Vagina (tissue), 2 donors: ENCODE measurements at regions not wholly inside any gene's neighbourhood (a gene's known extent, or its start where the extent isn't known, plus 50 kb on each side); places are given as distances from the start of the nearest gene placed in this dataset.
"Not testable (repeated sequence)": the region's sequence is repeated elsewhere in the genome, so short reads cannot be mapped to it uniquely, and the experiment has no call there.

Source experiments
- DNase-seq, 2 donors: peaks; one replicate each; pipeline ENCODE4 v3.0.0-alpha.2; 2017; ENCODE audit errors: extremely low spot score in 2 of 2
- H3K27ac ChIP-seq: fragments of 200-600 bp; sonication (generic); one replicate; pipeline ENCODE4 v1.5.1; 2019
- H3K27me3 ChIP-seq: fragments of 200-600 bp; sonication (generic); one replicate; pipeline ENCODE4 v1.5.1; 2019
- H3K36me3 ChIP-seq, 2 donors: fragments of 200-600 bp; sonication (generic); one replicate each; pipeline ENCODE4 v1.5.1; 2017 to 2019
- H3K4me1 ChIP-seq: fragments of 200-600 bp; sonication (generic); one replicate; pipeline ENCODE4 v1.5.1; 2019
- H3K4me3 ChIP-seq, 2 donors: fragments of 200-600 bp; sonication (generic); 1 replicate in 1 of 2; 2 replicates in 1 of 2; pipeline ENCODE4 v1.5.1; 2016 to 2019
- H3K9me3 ChIP-seq: fragments of 200-600 bp; sonication (generic); one replicate; pipeline ENCODE4 v1.5.1; 2019
- CTCF ChIP-seq, 3 experiments: fragments of 450-650 bp in 2 of 3; fragments of 200-600 bp in 1 of 3; sonication (generic) in 1 of 3; IDR thresholded peaks; one replicate each; pipeline ENCODE4 v1.5.1; 2017 to 2019; ENCODE audit warnings: antibody characterized with exemption in 3 of 3, mild to moderate bottlenecking in 2 of 3, moderate library complexity in 2 of 3
- POLR2A ChIP-seq, 2 donors: fragments of 450-650 bp; IDR thresholded peaks; one replicate each; pipeline ENCODE4 v1.6.1; 2017; ENCODE audit warnings: antibody characterized with exemption in 2 of 2, mild to moderate bottlenecking in 2 of 2, moderate library complexity in 2 of 2
- POLR2AphosphoS5 ChIP-seq, 2 donors: sonication (generic); formaldehyde crosslinking; IDR thresholded peaks; one replicate each; pipeline ENCODE4 v1.9.0; 2017; ENCODE audit warnings: antibody characterized with exemption in 2 of 2, mild to moderate bottlenecking in 2 of 2, low read depth in 1 of 2; ENCODE audit not compliant: insufficient read depth in 1 of 2
- intact Hi-C: fragments of 100-400 bp; cut with DNase I; formaldehyde crosslinking; loops from one replicate; pipeline ENCODE4 v1.15.1; 2023

GRCh38 chr7:91397612-91398011 lies 133.4 kb downstream of the FZD1 start:
- no peaks in the 10 kb centered on the region for H3K4me1 ChIP-seq
- no peak for DNase-seq
- H3K27me3 ChIP-seq: no peaks in the 10 kb centered on the region
- H3K4me3 ChIP-seq: no peak overlapping the region
- H3K9me3 ChIP-seq: no peaks in the 10 kb centered on the region
- TF ChIP-seq POLR2A (IDR thresholded peaks at IDR 0.05) (no peak), POLR2AphosphoS5 (IDR thresholded peaks at IDR 0.05; ENCODE audit: insufficient read depth in 1 of 2, low read depth in 1 of 2) (no peak), CTCF (IDR thresholded peaks at IDR 0.05) (no peak)
- no peak overlapping the region for H3K27ac ChIP-seq
- no peaks in the 10 kb centered on the region for H3K36me3 ChIP-seq
- intact Hi-C loops: no loop called here

GRCh38 chr7:91398341-91398740 lies 134.1 kb downstream of the FZD1 start:
- no peaks in the 10 kb centered on the region for H3K27me3 ChIP-seq
- H3K27ac ChIP-seq: no peak overlapping the region
- H3K9me3 ChIP-seq: no peaks in the 10 kb centered on the region
- no peaks in the 10 kb centered on the region for H3K36me3 ChIP-seq
- no peak overlapping the region for H3K4me3 ChIP-seq
- DNase-seq: no peak
- TF ChIP-seq CTCF (IDR thresholded peaks at IDR 0.05) (no peak), POLR2AphosphoS5 (IDR thresholded peaks at IDR 0.05; ENCODE audit: insufficient read depth in 1 of 2, low read depth in 1 of 2) (no peak), POLR2A (IDR thresholded peaks at IDR 0.05) (no peak)
- no peaks in the 10 kb centered on the region for H3K4me1 ChIP-seq
- intact Hi-C loops: no loop called here

- Histone ChIP-seq H3K4me3 (no peak overlapping the region), H3K27ac (no peak overlapping the region), H3K9me3 (no peaks in the 10 kb centered on the region), H3K36me3 (no peaks in the 10 kb centered on the region), H3K4me1 (no peaks in the 10 kb centered on the region), H3K27me3 (no peaks in the 10 kb centered on the region)
- intact Hi-C loops: no loop called here
- DNase-seq: no peak
- TF ChIP-seq POLR2AphosphoS5 (IDR thresholded peaks at IDR 0.05; ENCODE audit: insufficient read depth in 1 of 2, low read depth in 1 of 2) (no peak), CTCF (IDR thresholded peaks at IDR 0.05) (no peak), POLR2A (IDR thresholded peaks at IDR 0.05) (no peak)
Observed at GRCh38 chr7:91405092-91405788, 141.0 kb downstream of the FZD1 start.

- intact Hi-C loops, H3K9me3 ChIP-seq, H3K36me3 ChIP-seq, H3K27ac ChIP-seq, DNase-seq, H3K27me3 ChIP-seq, H3K4me1 ChIP-seq, H3K4me3 ChIP-seq: not testable (repeated sequence)
Observed at GRCh38 chr7:91405873-91406272, 141.6 kb downstream of the FZD1 start.

GRCh38 chr7:91407942-91408341 lies 143.7 kb downstream of the FZD1 start:
- intact Hi-C loops: no loop called here
- DNase-seq: no peak
- Histone ChIP-seq H3K27ac (no peak overlapping the region), H3K27me3 (no peaks in the 10 kb centered on the region), H3K36me3 (no peaks in the 10 kb centered on the region), H3K4me1 (no peaks in the 10 kb centered on the region), H3K9me3 (no peaks in the 10 kb centered on the region), H3K4me3 (no peak overlapping the region)
- TF ChIP-seq POLR2A (IDR thresholded peaks at IDR 0.05) (no peak), POLR2AphosphoS5 (IDR thresholded peaks at IDR 0.05; ENCODE audit: insufficient read depth in 1 of 2, low read depth in 1 of 2) (no peak)

- Histone ChIP-seq H3K9me3 (no peaks in the 10 kb centered on the region), H3K36me3 (no peaks in the 10 kb centered on the region), H3K27ac (no peak overlapping the region), H3K27me3 (no peaks in the 10 kb centered on the region), H3K4me3 (no peak overlapping the region), H3K4me1 (no peaks in the 10 kb centered on the region)
- intact Hi-C loops: no loop called here
- no peak for DNase-seq
- TF ChIP-seq POLR2AphosphoS5 (IDR thresholded peaks at IDR 0.05; ENCODE audit: insufficient read depth in 1 of 2, low read depth in 1 of 2) (no peak), POLR2A (IDR thresholded peaks at IDR 0.05) (no peak), CTCF (IDR thresholded peaks at IDR 0.05) (no peak)
Observed at GRCh38 chr7:91408388-91409154, 144.3 kb downstream of the FZD1 start.
